Mesendoderm (in vitro differentiated cells): ENCODE measurements at regions not wholly inside any gene's neighbourhood (a gene's known extent, or its start where the extent isn't known, plus 50 kb on each side); places are given as distances from the start of the nearest gene placed in this dataset.

Experiments used
- DNase-seq: peaks from one replicate; pipeline ENCODE4 v3.0.0; 2013
- H2AK5ac ChIP-seq: 2 replicates; pipeline ENCODE4 v1.6.1; 2013; ENCODE audit warnings: low read length, inconsistent platforms
- H2BK120ac ChIP-seq: 2 replicates; pipeline ENCODE4 v1.6.1; 2013; ENCODE audit warnings: low read depth, mild to moderate bottlenecking, low read length, moderate library complexity, mixed read lengths
- H2BK15ac ChIP-seq: replicated peaks from 2 replicates; pipeline ENCODE4 v1.6.1; 2013; ENCODE audit warnings: low read depth, mild to moderate bottlenecking, moderate library complexity
- H2BK5ac ChIP-seq: 2 replicates; pipeline ENCODE4 v1.6.1; 2013; ENCODE audit warnings: low read length, inconsistent platforms
- H3K18ac ChIP-seq: 2 replicates; pipeline ENCODE4 v1.6.1; 2013; ENCODE audit warnings: mild to moderate bottlenecking, low read length, mixed read lengths
- H3K23ac ChIP-seq: one replicate; pipeline ENCODE4 v1.6.1; 2013; ENCODE audit warnings: low read length
- H3K27ac ChIP-seq: 2 replicates; pipeline ENCODE4 v1.5.1; 2013; ENCODE audit warnings: low read depth, mild to moderate bottlenecking, inconsistent platforms, low read length, moderate library complexity
- H3K27me3 ChIP-seq: 2 replicates; pipeline ENCODE4 v1.6.1; 2013; ENCODE audit warnings: low read length, control low read depth, mild to moderate bottlenecking, inconsistent platforms; ENCODE audit not compliant: insufficient read depth, poor library complexity
- H3K36me3 ChIP-seq: 2 replicates; pipeline ENCODE4 v1.6.1; 2013; ENCODE audit warnings: low read length, inconsistent platforms; ENCODE audit not compliant: control insufficient read depth, insufficient read depth
- H3K4ac ChIP-seq: one replicate; pipeline ENCODE4 v1.6.1; 2013; ENCODE audit warnings: low read depth, mild to moderate bottlenecking, low read length, moderate library complexity
- H3K4me1 ChIP-seq: 2 replicates; pipeline ENCODE4 v1.6.1; 2013; ENCODE audit warnings: low read depth, low read length, inconsistent platforms; ENCODE audit not compliant: control insufficient read depth
- H3K4me2 ChIP-seq: 2 replicates; pipeline ENCODE4 v1.6.1; 2013; ENCODE audit warnings: low read length
- H3K4me3 ChIP-seq: 2 replicates; pipeline ENCODE4 v1.5.1; 2013; ENCODE audit warnings: mild to moderate bottlenecking, low read length
- H3K56ac ChIP-seq: one replicate; pipeline ENCODE4 v1.6.1; 2013; ENCODE audit warnings: low read length
- H3K79me1 ChIP-seq: 2 replicates; pipeline ENCODE4 v1.6.1; 2013; ENCODE audit warnings: low read length, inconsistent platforms
- H3K79me2 ChIP-seq: 2 replicates; pipeline ENCODE4 v1.6.1; 2013; ENCODE audit warnings: mild to moderate bottlenecking, low read length; ENCODE audit not compliant: control insufficient read depth, insufficient read depth
- H3K9ac ChIP-seq: 2 replicates; pipeline ENCODE4 v1.6.1; 2013; ENCODE audit warnings: low read length, inconsistent platforms
- H4K5ac ChIP-seq: one replicate; pipeline ENCODE4 v1.6.1; 2013; ENCODE audit warnings: low read length
- H4K8ac ChIP-seq: one replicate; pipeline ENCODE4 v1.6.1; 2013; ENCODE audit warnings: low read depth, mild to moderate bottlenecking, control low read depth, low read length, moderate library complexity
- WGBS: extraction: QIAGEN DNeasy Blood & Tissue Kit; methylation state at CpG from one replicate; pipeline ENCODE4 v1.1.7; 2013; ENCODE audit warnings: low lambda C conversion rate, missing lambda C conversion rate; ENCODE audit not compliant: insufficient coverage; ENCODE audit errors: extremely low coverage; 5-methylcytosine and 5-hydroxymethylcytosine counted together

DNA sequence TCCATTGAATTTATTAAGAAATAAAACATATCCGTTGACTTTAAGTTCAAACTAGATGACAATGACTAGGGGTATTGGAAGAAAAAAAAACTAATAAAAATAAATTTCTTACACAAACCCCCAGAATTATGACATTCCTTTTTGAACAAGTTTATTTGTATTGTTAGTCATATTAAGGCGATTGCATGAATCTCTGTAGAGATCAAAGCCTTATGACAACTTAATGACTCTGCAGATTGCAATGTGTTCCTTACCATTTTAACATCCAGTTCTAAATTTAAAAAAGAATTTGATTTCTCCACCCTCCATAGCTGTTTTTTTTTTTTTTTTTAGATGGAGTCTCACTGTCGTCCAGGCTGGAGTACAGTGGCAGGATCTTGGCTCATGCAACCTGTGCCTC lies 189.8 kb upstream of the CEP162 start:
- no peak overlapping the region for H4K8ac ChIP-seq
- no peak overlapping the region for H3K56ac ChIP-seq
- no peak overlapping the region for H2BK120ac ChIP-seq
- no peak overlapping the region for H2BK5ac ChIP-seq
- no peaks in the 10 kb centered on the region for H3K27me3 ChIP-seq
- WGBS: no CpG with 5 or more reads among the region's 3 CpGs
- H2BK15ac ChIP-seq: no peak overlapping the region
- no peak overlapping the region for H3K4me2 ChIP-seq
- no peaks in the 10 kb centered on the region for H3K4me1 ChIP-seq
- no peak overlapping the region for H3K23ac ChIP-seq
- no peaks in the 10 kb centered on the region for H3K79me1 ChIP-seq
- H3K9ac ChIP-seq: no peak overlapping the region
- H3K4ac ChIP-seq: no peak overlapping the region
- H2AK5ac ChIP-seq: no peak overlapping the region
- H3K36me3 ChIP-seq: no peaks in the 10 kb centered on the region
- H3K4me3 ChIP-seq: no peak overlapping the region
- no peak overlapping the region for H4K5ac ChIP-seq
- H3K79me2 ChIP-seq: no peaks in the 10 kb centered on the region
- DNase-seq: no peak
- H3K18ac ChIP-seq: no peak overlapping the region
- H3K27ac ChIP-seq: no peak overlapping the region

DNA sequence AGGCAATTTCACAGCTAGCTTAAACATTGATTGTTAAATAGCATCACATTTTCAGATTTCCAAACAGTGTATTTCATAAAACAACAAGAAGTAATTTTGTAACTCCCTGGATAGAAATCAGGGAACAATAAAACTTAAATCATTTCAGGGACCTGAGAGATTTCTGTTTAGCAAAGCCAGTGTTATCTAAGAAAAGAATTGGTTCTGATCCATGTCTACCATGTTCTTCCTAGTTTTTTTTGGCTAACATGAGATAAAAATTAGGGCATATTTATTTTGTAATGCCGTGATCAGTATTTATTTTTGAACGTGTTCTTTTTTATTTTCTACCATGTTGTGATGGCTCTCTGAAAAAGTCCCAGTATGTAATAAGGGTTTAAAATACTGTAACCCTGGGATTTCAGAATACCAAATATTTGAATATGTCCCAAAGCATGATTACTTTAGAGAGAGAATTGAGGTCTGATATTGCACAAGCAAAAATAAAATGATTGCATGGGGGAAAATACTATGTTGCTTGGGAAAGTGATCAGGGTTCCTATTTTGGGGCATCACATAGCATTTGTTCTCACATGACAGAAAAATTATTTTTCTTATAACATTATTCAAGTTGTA lies 188.7 kb upstream of the CEP162 start:
- H3K4me2 ChIP-seq: no peak overlapping the region
- H2AK5ac ChIP-seq: no peak overlapping the region
- H3K9ac ChIP-seq: no peak overlapping the region
- H3K27ac ChIP-seq: no peak overlapping the region
- no CpG with 5 or more reads among the region's 2 CpGs for WGBS
- H3K23ac ChIP-seq: no peak overlapping the region
- DNase-seq: no peak
- no peak overlapping the region for H3K4ac ChIP-seq
- H4K8ac ChIP-seq: no peak overlapping the region
- no peak overlapping the region for H4K5ac ChIP-seq
- H2BK120ac ChIP-seq: no peak overlapping the region
- H2BK5ac ChIP-seq: no peak overlapping the region
- H3K36me3 ChIP-seq: no peaks in the 10 kb centered on the region
- H3K4me1 ChIP-seq: no peaks in the 10 kb centered on the region
- H3K79me2 ChIP-seq: no peaks in the 10 kb centered on the region
- H2BK15ac ChIP-seq: no peak overlapping the region
- H3K4me3 ChIP-seq: no peak overlapping the region
- H3K56ac ChIP-seq: no peak overlapping the region
- no peaks in the 10 kb centered on the region for H3K79me1 ChIP-seq
- no peaks in the 10 kb centered on the region for H3K27me3 ChIP-seq
- no peak overlapping the region for H3K18ac ChIP-seq

DNA sequence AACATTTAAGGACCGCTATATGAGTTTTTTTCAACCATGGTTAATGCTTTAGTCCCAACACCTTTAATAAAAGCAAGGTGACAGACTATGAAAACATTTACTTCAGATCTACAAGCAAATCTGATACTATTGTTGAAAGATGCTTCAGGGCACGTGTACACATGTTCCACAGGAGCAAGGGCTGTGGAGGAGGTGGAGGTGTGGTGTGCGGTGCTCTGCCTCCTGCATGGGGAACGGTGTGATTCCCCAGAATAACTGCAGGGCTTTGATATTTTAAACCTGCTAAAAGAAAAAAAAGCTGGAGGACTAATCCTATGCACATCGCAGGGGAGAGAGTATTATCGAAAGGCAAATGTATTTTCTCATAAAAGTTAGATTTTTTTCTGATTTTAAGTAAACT lies 188.1 kb upstream of the CEP162 start:
- Histone ChIP-seq H4K5ac (no peak overlapping the region), H3K79me1 (no peaks in the 10 kb centered on the region), H3K27ac (no peak overlapping the region), H2BK5ac (no peak overlapping the region), H3K9ac (no peak overlapping the region), H3K36me3 (no peaks in the 10 kb centered on the region), H4K8ac (no peak overlapping the region), H3K56ac (no peak overlapping the region), H3K4ac (no peak overlapping the region), H3K27me3 (no peaks in the 10 kb centered on the region), H2AK5ac (no peak overlapping the region), H2BK120ac (no peak overlapping the region), H3K18ac (no peak overlapping the region), H3K4me1 (no peaks in the 10 kb centered on the region), H2BK15ac (no peak overlapping the region), H3K79me2 (no peaks in the 10 kb centered on the region), H3K4me3 (no peak overlapping the region), H3K23ac (no peak overlapping the region), H3K4me2 (no peak overlapping the region)
- no peak for DNase-seq
- WGBS: no CpG with 5 or more reads among the region's 6 CpGs

DNA sequence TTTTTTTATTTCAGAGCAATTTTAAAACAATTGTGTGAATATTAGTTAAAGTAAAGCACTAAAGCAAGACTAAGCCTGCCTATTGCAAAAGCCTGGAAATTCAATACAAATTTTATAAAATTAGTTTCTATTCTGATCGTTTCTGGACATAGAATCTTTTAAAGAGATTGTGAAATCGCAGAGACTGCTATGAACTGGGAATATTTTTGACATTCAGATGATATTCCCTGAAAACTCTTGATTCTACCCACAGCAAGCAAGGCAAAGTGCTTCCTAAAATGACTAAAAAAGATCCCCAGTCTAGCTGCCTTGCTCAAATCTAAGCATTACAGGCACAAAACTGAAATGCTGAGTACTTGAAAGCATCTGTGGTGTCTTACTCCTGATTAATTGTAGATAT lies 187.6 kb upstream of the CEP162 start:
- H3K36me3 ChIP-seq: no peaks in the 10 kb centered on the region
- H3K4ac ChIP-seq: no peak overlapping the region
- no peaks in the 10 kb centered on the region for H3K79me2 ChIP-seq
- H4K5ac ChIP-seq: no peak overlapping the region
- no peaks in the 10 kb centered on the region for H3K79me1 ChIP-seq
- no peak overlapping the region for H3K56ac ChIP-seq
- H2BK5ac ChIP-seq: no peak overlapping the region
- H4K8ac ChIP-seq: no peak overlapping the region
- H3K4me1 ChIP-seq: no peaks in the 10 kb centered on the region
- no peak overlapping the region for H3K23ac ChIP-seq
- H3K27me3 ChIP-seq: no peaks in the 10 kb centered on the region
- H3K4me2 ChIP-seq: no peak overlapping the region
- no peak overlapping the region for H3K9ac ChIP-seq
- H3K27ac ChIP-seq: no peak overlapping the region
- no peak overlapping the region for H2AK5ac ChIP-seq
- H2BK15ac ChIP-seq: no peak overlapping the region
- no peak overlapping the region for H3K18ac ChIP-seq
- H3K4me3 ChIP-seq: no peak overlapping the region
- no CpG with 5 or more reads among the region's 2 CpGs for WGBS
- DNase-seq: no peak
- H2BK120ac ChIP-seq: no peak overlapping the region

DNA sequence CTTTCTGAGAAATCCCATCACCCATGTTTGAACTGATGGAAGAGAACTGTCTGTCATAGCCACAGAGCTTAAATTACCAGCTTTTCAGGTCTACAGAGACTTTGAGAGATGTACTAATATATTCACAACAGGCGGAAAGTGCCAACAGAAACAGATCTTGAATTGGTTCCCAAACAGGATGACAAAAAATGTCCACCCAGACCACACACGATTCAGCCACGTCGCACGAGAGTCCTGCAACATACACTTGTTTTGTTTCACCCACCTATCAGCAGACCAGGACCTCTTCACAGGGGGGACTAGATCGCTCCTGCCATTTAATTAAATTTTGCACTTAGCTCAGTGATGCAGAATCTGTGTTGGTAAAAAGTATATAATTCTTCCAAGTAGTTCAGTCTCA lies 187.1 kb upstream of the CEP162 start:
- H2BK120ac ChIP-seq: no peak overlapping the region
- H3K36me3 ChIP-seq: no peaks in the 10 kb centered on the region
- H3K9ac ChIP-seq: no peak overlapping the region
- H3K18ac ChIP-seq: no peak overlapping the region
- no peak overlapping the region for H3K56ac ChIP-seq
- no peak overlapping the region for H3K4me3 ChIP-seq
- H2AK5ac ChIP-seq: no peak overlapping the region
- no peak overlapping the region for H2BK15ac ChIP-seq
- no peak overlapping the region for H3K4me2 ChIP-seq
- H3K79me2 ChIP-seq: no peaks in the 10 kb centered on the region
- H3K23ac ChIP-seq: no peak overlapping the region
- no peaks in the 10 kb centered on the region for H3K79me1 ChIP-seq
- H3K4ac ChIP-seq: no peak overlapping the region
- no peak for DNase-seq
- H4K5ac ChIP-seq: no peak overlapping the region
- H3K27me3 ChIP-seq: no peaks in the 10 kb centered on the region
- H3K4me1 ChIP-seq: no peaks in the 10 kb centered on the region
- H4K8ac ChIP-seq: no peak overlapping the region
- no CpG with 5 or more reads among the region's 6 CpGs for WGBS
- H3K27ac ChIP-seq: no peak overlapping the region
- H2BK5ac ChIP-seq: no peak overlapping the region

DNA sequence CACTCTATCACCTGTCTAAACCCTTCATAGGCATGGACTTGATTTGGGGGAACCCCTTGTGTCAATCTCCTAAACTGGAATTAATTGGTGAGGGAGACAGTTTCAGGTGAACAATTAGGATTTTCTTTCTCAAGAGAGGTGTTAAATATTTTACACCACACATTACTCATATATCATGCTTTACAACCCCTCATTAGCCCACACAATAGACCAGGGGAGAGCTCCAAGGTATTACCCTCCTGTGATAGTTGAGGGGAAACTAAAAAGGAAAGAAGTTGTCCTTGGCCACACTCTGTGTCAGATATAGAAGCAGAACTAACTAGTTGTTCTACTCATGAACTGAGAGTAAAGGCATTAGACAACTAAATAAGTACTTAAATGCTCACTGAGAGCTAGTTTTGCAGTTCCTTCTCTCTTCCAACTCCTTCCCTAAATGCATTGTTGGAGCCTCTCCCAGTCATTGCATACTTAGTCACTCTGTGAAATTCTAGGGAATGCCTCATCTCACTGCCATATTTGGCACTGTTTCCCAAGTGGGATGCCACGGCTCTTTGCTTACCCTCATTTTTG lies 183.7 kb upstream of the CEP162 start:
- no peak overlapping the region for H3K4me3 ChIP-seq
- H3K9ac ChIP-seq: no peak overlapping the region
- H3K4ac ChIP-seq: no peak overlapping the region
- no peak overlapping the region for H3K4me2 ChIP-seq
- no peak overlapping the region for H2BK120ac ChIP-seq
- DNase-seq: peak; percentile 54
- H3K79me2 ChIP-seq: no peaks in the 10 kb centered on the region
- no peak overlapping the region for H2BK5ac ChIP-seq
- H3K36me3 ChIP-seq: no peaks in the 10 kb centered on the region
- H3K23ac ChIP-seq: no peak overlapping the region
- no peak overlapping the region for H4K5ac ChIP-seq
- no peaks in the 10 kb centered on the region for H3K79me1 ChIP-seq
- H2BK15ac ChIP-seq: no peak overlapping the region
- H2AK5ac ChIP-seq: no peak overlapping the region
- no peaks in the 10 kb centered on the region for H3K4me1 ChIP-seq
- no CpG with 5 or more reads among the region's 1 CpG for WGBS
- no peak overlapping the region for H3K18ac ChIP-seq
- H4K8ac ChIP-seq: no peak overlapping the region
- no peak overlapping the region for H3K27ac ChIP-seq
- H3K27me3 ChIP-seq: no peaks in the 10 kb centered on the region
- H3K56ac ChIP-seq: no peak overlapping the region
